ENCODE measurements at regions not wholly inside any gene's neighbourhood (a gene's known extent, or its start where the extent isn't known, plus 50 kb on each side); places are given as distances from the start of the nearest gene placed in this dataset.

GRCh38 chr9:28092981-28093936, 520.0 kb upstream of the C9orf72 start:
- intact Hi-C loops (cut with DNase I) = no loop called here
- WGBS, 2 donors = 59 to 66% methylated on average over 10 of the region's 10 CpGs
- H3K9me3 ChIP-seq = no peaks in the 10 kb centered on the region
- H3K27me3 ChIP-seq = no peaks in the 10 kb centered on the region
- no peaks in the 10 kb centered on the region for H3K36me3 ChIP-seq
- H3K4me3 ChIP-seq (replicated peaks in 1 of 3) = no peak overlapping the region
- H3K4me1 ChIP-seq = no peaks in the 10 kb centered on the region
- H3K27ac ChIP-seq = no peak overlapping the region
- TF ChIP-seq POLR2A (IDR thresholded peaks at IDR 0.05) (no peak), CTCF (IDR thresholded peaks at IDR 0.05) (no peak)
- no peak for DNase-seq

- intact Hi-C loops (cut with DNase I) = no loop called here
- whole genome bisulfite sequencing, 2 donors = 79 to 85% methylated on average over 3 of the region's 3 CpGs
- TF ChIP-seq CTCF (IDR thresholded peaks at IDR 0.05) (no peak), POLR2A (IDR thresholded peaks at IDR 0.05) (no peak)
These were observed 528.2 kb upstream of the C9orf72 start for GRCh38 chr9:28101509-28101908.

DNA sequence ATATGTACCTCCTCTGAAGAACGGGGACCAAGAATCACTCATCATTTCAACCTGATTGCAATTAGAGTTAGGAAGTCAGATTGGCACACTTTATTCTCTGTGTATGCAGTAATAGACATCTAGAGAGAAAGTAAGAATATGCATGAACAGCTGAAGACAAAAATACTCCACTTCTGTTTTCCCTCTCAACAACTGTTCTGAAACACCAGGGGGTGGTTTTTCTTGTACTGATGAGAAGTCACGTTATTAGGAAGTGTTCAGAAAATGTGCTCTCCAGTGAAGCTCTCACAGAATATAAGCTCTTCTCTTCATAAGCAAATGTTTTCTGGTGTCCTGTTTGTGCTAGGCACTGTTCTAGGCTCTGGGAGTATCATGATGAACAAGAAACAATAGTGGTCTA, 531.7 kb upstream of the C9orf72 start:
- intact Hi-C loops (cut with DNase I) = no loop called here
- no peak overlapping the region for H3K27ac ChIP-seq
- H3K36me3 ChIP-seq = no peaks in the 10 kb centered on the region
- no peaks in the 10 kb centered on the region for H3K9me3 ChIP-seq
- no peaks in the 10 kb centered on the region for H3K4me1 ChIP-seq
- 82 to 91% methylated on average over 2 of the region's 2 CpGs for WGBS, 2 donors
- H3K4me3 ChIP-seq (replicated peaks in 1 of 3) = no peak overlapping the region
- no peak for TF ChIP-seq CTCF (IDR thresholded peaks at IDR 0.05)
- TF ChIP-seq POLR2A (IDR thresholded peaks at IDR 0.05) = no peak
- DNase-seq = no peak
- no peaks in the 10 kb centered on the region for H3K27me3 ChIP-seq

More at GRCh38 chr9:28101509-28101908, 528.2 kb upstream of the C9orf72 start:
- Histone ChIP-seq H3K9me3 (no peaks in the 10 kb centered on the region), H3K27me3 (no peaks in the 10 kb centered on the region), H3K4me1 (no peaks in the 10 kb centered on the region), H3K36me3 (no peaks in the 10 kb centered on the region), H3K27ac (no peak overlapping the region), H3K4me3 (replicated peaks in 1 of 3) (no peak overlapping the region)
- DNase-seq = no peak

- no peaks in the 10 kb centered on the region for H3K27me3 ChIP-seq
- no peak overlapping the region for H3K27ac ChIP-seq
- TF ChIP-seq POLR2A (IDR thresholded peaks at IDR 0.05) = no peak
- TF ChIP-seq CTCF (IDR thresholded peaks at IDR 0.05) = no peak
- no peaks in the 10 kb centered on the region for H3K4me1 ChIP-seq
- no peaks in the 10 kb centered on the region for H3K9me3 ChIP-seq
- DNase-seq = no peak
- WGBS, 2 donors = 82 to 88% methylated on average over 3 of the region's 3 CpGs
- intact Hi-C loops (cut with DNase I) = no loop called here
- H3K4me3 ChIP-seq (replicated peaks in 1 of 3) = no peak overlapping the region
- H3K36me3 ChIP-seq = no peaks in the 10 kb centered on the region
These were observed 546.9 kb upstream of the C9orf72 start for GRCh38 chr9:28120184-28120583.

GRCh38 chr9:28120626-28121025, 547.3 kb upstream of the C9orf72 start:
- TF ChIP-seq CTCF (IDR thresholded peaks at IDR 0.05) = no peak
- no peak for TF ChIP-seq POLR2A (IDR thresholded peaks at IDR 0.05)
- intact Hi-C loops (cut with DNase I) = no loop called here
- no peaks in the 10 kb centered on the region for H3K4me1 ChIP-seq
- H3K27ac ChIP-seq = no peak overlapping the region
- DNase-seq = no peak
- H3K36me3 ChIP-seq = no peaks in the 10 kb centered on the region
- H3K27me3 ChIP-seq = no peaks in the 10 kb centered on the region
- H3K4me3 ChIP-seq (replicated peaks in 1 of 3) = no peak overlapping the region
- WGBS, 2 donors = 71 to 74% methylated on average over 3 of the region's 3 CpGs
- no peaks in the 10 kb centered on the region for H3K9me3 ChIP-seq

Data from thyroid gland (tissue), 4 donors.